HS-5 (cell line): ENCODE measurements at regions not wholly inside any gene's neighbourhood (a gene's known extent, or its start where the extent isn't known, plus 50 kb on each side); places are given as distances from the start of the nearest gene placed in this dataset.
"Not testable (repeated sequence)": the region's sequence is repeated elsewhere in the genome, so short reads cannot be mapped to it uniquely, and the experiment has no call there.

ENCODE experiments used
- DNase-seq: peaks from one replicate; pipeline ENCODE4 v3.0.0-alpha.2; 2012; ENCODE audit warnings: low read depth

DNA sequence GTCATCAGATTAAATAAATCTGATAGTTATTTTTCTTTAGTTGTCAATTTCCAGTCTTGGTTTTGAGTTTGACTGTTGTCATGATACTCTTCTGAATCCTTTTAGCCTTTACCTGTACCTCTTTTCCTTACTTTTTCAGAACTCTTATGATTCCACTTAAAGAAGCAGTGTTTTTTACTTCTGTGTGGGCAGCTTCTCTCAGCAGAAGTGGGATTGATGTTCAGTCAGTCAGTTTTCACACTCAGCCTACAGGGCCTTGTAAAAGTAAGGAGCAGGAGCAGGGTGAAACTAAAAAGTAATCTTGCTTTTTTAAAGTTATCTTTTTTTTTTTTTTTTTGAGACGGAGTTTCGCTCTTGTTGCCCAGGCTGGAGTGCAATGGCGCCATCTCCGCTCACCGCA lies 75.1 kb downstream of the HAUS1 start:
- no peak for DNase-seq

DNA sequence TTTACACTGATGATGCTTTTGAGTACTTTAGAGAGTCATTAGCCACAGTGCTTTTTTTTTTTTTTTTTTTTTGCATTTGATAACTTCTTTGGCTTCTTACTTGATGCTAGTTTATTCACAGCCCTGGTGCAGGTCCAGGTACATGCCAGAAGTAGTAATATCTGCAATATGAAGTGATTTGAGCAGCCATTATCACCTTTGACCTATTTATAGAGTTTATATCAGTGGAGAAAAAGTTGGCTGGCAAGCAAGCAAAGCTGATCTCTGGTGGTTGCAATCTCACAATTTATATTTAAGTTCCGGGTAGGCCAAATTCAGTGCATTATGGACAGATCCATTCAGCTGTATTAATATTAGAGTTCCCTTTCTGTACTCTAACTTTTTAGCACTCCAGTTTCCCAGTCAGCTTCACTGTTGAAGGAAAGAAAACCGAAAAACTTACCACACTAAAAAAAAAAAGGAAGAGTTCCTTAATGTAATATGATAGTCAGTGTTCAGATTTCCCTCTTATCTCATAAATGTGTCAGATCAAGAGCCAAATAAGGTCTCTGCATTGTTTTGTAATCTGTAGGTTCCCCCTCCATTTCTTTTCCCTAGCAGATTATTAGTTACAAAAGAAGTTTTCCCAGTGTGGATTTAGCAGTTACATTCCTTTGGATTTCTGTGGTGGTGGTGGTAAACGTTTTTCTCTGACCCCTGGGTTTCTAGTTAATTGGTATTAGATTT lies 78.6 kb downstream of the HAUS1 start:
- no peak for DNase-seq

DNA sequence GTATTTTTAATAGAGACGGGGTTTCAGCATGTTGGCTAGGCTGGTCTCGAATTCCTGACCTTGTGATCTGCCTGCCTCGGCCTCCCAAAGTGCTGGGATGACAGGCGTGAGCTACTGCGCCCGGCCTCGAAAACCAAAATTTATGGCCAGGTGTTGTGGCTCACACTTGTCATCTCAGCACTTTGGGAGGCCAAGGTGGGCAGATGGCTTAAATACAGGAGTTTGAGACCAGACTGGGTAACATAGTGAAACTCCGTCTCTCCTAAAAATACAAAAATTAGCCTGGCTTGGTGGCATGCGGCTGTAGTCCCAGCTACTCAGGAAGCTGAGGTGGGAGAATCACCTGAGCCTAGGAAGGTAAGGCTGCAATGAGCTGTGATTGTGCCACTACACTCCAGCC lies 80.1 kb downstream of the HAUS1 start:
- DNase-seq = not testable (repeated sequence)

DNA sequence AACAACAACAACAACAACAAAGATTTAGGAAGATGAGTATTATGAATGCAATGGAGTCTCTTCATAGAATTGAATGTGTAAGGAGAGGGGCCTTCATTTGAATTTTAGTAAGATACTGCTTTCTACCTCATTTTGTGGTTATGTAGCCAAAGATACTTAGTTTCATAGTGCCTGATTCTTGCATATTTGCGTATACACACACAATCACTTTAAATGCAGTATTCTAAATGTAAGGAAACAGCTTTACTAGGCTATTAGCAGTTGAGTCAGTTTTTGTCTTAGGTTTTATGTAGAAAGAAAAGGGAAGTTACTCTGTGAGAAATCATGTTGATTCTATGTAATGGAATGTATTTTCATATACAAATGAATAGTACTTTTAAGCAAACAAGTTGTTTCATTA lies 80.5 kb downstream of the HAUS1 start:
- DNase-seq = no peak

DNA sequence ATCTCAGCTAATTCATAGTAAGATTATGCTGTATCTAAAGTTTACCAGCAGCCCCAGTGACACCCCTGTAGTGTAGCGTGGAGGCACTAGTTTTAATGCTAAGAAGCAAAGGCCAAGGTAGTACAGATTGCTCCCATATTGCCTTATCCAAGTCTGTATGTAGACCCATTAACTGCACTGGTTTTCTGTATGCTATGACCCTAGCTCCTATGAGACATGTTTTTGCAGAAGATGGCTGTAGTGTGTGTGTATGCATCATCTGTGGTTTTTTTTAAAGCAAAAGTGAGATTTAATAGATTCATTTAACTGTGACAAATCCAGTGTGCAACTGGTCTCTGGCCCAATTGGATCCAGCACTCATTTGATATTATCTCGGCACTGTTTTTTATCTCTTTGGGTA lies 86.5 kb downstream of the HAUS1 start:
- no peak for DNase-seq

DNA sequence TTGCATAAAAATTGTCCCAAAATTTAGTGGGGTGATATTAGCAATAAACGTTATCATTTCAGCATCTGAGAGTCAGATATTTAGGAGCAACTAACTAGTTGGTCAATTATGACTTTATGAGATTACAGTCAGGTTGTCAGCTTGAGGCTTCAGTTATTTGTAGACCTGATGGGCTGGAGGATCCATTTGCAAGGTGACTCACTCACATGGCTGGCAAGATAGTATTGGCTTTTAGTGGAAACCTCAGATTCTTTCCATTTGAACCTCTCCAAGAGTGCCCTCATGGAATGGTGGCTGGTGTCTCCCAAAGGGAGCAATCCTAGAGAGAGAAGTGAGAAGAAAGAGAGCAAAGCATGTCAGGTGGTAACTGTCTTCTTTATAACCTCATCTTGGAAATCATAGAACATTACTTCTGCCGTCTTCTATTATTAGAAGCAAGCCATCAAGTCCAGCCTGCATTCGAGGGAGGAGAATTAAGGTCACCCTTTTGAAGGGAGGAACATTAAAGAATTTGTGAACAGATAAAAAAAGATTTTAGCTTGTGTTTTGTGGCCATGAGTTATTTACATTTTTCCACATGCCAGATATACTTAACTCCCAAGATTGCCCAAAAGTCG lies 92.5 kb downstream of the HAUS1 start:
- DNase-seq = no peak

DNA sequence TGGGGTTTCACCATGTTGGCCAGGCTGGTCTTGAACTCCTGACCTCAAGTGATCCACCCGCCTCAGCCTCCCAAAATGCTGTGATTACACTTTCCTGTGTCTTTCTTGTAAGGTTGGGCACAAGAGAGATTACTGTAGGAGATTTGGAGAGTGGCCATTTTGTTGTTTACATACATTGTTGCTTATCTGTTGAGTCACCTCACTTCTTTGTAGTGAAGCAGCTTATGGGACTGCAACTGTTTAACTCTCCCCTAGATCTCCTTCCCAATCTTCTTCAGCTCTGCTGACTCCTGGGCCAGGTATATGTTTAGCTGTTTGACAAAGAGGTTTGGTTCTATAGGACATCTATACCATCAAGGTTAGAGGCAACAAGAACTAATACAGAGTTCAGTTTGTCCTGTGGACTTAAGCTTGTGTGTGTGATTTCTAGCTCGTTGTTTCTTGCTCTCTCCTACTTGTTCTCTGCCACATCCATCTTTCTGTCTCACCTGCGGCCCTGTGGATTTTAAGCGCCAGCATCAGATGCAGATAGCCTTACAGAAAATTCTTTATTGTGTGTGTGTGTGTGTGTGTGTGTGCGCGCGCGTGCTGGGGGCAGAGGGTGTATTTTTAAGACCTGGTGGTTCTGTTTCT lies 95.4 kb downstream of the HAUS1 start:
- no peak for DNase-seq

DNA sequence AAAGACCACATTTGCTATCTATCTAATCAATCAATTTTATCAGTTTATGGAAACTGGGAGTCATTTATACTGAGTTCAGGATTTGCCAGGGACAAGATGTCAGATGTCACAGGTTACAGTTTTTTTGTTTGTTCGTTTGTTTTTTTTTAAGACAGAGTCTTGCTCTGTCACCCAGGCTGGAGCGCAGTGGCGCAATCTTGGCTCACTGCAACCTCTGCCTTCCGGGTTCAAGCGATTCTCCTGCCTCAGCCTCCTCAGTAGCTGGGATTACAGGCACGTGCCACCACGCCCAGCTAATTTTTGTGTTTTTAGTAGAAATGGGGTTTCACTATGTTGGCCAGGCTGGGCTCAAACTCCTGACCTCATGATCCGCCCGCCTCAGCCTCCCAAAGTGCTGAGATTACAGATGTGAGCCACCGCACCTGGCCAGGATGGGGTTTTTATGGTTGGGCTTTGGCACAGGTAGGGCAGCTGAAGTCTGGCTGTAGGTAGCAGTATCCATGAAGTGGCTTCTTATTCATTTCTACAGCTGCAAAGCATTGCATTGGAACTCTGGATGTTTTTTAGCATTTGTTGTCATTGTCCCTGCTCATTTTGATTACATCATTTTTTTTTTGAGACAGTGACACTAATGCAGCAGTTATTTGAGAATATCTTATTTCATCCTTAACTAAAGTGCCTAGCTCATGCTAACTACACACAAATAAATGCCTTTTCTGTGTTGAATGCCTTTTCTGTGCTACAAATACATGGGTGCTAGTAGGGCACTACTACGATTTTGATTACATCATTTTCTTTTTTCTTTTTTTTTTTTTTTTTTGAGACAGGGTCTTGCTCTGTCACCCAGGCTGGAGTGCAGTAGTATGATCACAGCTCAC lies 96.2 kb downstream of the HAUS1 start:
- not testable (repeated sequence) for DNase-seq

DNA sequence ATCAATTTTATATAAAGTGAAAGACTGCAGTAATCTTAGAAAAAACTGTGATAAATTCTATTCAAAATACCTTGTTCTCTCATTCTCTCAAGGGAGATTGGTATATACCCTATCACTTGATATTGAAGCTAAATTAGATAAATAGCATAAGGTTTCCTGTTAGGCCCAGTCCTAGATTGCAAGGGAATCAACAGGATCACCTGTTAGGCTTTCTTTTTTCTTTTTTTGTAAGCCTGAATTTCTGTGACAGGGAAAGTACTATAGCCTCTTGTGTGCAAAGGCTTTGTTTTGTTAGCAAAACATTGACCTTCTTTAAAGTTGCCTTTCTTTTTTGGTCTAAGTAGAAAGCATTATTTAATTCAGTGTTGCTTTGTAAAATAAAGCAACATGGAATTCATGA lies 100.0 kb downstream of the HAUS1 start:
- no peak for DNase-seq

DNA sequence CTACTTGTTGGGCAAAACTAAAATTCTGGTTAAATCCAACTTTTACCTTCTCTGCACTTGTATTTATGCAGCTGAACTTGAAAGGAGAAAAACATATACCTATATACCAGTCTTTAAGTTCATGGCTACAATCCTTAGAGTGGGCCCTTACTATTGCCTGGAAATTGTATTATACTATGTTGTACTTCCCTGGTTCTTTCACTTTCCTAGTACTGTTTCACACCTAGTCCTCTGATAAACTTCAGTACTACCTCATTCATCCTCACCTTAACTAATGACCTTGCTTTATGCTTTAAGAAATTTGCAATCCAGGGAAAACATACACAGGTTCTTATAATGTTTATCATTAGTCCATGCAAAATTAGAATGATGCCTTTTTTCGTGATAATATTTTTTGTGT lies 103.8 kb downstream of the HAUS1 start:
- no peak for DNase-seq

DNA sequence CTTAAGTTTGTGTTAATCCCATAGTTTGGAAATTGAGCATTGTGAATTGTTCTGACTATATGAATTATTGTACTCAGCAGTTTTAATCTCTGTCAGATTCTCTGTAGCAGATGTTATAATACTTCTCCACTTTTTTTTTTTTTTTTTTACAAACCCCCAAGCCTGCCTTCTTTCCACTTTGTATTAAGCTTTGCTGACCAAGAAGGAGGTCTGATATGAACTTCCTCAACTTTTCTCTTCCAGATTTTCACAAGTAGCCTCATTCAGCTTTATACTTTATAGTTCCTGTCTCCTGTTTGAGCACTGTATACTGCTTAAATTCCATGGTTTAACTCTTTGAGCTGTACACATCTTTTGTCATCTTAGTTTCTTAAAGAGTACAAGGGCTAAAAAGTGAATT lies 105.0 kb downstream of the HAUS1 start:
- no peak for DNase-seq

DNA sequence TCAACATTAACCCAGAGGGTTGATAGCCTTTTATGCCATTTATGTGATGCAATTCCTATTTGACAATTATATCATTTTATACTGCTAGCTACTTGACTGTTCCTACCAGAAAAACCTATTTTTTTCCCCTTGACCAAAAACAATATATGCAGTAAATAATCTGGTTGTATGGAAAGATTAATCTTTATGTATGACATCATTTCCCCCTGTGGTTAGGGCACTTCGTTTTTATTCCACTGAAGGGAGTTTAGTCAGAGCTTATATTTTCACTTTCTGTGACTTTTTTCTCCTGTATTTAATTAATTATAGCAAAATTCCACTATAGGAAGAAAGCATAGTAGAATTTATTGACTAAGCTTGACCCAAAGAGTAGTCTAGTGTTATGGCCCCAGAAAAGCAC lies 107.6 kb downstream of the HAUS1 start:
- DNase-seq = no peak

DNA sequence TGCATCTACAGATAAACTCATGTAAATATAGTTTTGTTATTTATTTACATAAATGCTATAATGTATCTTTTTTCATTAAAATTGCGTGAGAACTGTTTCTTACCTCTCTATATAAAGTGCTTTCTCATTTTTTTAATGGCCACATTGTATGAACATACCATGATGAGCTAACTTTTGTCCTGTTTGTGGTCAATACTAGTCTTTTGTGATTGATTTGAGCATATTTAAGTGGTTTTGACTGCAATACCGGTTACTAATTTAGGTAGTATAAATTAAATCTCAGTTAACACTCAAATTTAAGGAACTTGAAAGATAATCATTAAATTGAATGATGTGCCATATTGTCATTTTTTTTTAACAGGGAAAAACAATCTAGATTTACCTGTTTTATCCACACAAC lies 108.2 kb downstream of the HAUS1 start:
- no peak for DNase-seq

DNA sequence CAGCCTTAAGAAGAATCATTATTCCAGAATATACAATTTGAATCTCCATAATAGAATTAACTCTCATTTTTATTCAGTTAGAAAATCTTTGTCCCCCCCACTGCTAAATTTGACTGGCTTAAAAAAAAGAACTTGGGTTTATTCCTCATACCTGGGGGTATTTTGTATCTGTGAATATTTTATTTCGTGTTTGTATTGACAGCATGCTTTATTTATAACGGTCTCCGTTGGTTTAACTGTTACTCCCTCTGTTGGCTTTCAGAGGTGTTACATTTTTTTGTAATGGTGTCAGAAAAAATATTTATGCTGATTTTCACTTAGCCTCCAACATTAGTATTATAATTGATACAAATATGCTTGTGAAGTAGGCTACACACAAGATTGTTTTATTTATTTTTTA lies 109.1 kb downstream of the HAUS1 start:
- DNase-seq = no peak

DNA sequence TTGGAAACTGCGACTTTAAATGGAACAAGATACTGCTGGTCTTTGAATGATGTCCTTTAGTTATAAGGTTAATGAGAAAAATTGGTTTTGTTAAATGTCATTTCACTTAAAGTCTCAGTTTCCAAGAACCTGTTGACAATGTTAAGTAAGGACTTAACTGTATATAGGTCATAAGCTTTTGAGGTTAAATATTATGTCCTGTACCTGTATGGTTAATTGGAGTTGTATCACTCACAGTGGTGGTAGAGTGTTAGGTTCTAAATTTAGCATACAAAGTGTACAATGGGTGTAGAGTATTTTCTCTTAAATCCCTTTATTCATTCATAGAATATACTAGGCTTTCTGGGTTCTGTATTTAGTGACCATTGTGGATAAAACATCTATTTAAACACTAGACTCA lies 110.2 kb downstream of the HAUS1 start:
- DNase-seq = no peak

DNA sequence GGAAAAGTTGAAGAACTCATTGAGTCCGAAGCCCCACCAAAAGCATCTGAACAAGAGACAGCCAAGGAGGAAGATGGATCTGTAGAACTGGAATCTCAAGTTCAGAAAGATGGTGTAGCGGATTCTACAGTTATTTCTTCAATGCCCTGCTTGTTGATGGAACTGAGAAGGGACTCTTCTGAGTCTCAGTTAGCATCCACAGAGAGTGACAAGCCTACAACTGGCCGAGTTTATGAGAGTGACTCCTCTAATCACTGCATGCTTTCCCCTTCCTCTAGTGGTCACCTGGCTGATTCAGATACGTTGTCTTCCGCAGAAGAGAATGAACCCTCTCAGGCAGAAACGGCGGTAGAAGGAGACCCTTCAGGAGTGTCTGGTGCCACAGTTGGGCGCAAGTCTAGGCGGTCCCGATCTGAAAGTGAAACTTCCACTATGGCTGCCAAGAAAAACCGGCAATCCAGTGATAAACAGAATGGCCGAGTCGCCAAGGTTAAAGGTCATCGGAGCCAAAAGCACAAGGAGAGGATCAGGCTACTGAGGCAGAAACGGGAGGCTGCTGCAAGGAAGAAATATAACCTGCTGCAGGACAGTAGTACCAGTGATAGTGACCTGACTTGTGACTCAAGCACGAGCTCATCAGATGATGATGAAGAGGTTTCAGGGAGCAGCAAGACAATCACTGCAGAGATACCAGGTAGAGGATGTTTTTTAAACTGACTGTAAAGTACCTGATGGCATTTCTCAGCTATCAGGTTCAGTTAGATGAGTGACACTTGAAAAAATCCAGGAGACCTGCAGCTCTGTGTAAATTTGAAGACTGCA lies 111.9 kb downstream of the HAUS1 start:
- DNase-seq = no peak

DNA sequence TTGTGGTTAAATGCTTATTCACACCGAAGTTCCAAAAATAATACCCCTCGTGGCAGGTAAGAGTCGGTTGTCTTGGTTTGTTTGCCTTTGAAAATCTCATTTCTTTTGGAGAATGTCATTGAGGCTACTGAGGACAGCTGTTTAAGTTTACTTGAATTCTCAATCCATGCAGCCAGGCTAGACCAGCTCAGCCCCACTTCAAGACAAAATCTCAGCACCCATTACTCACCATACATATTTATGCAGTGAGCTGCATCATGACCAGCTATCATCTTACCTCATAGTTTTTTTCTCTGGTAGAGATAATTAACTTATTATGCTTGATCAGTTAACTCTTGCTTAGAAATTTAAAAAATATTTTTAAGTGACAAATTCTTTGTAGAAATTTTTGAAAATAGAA lies 115.9 kb downstream of the HAUS1 start:
- DNase-seq = no peak

DNA sequence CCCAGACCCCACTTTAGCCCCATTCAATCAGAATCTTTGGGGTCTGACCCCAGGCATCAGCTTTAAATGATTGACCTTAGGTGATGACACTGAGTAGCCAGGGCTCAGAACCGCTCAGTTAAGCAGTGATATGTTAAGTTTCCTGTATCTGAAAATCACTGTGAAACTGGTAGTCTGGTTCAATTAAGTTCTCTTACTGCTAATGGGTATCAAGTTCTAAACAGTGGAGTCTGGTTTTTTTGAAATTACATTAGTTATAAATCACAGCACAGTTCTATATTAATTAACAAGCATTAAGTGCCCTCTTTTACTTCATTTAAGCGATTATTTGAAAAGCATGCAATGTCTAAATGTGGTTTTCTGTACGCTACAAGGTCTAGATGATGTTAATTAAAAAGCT lies 117.9 kb downstream of the HAUS1 start:
- DNase-seq = no peak

DNA sequence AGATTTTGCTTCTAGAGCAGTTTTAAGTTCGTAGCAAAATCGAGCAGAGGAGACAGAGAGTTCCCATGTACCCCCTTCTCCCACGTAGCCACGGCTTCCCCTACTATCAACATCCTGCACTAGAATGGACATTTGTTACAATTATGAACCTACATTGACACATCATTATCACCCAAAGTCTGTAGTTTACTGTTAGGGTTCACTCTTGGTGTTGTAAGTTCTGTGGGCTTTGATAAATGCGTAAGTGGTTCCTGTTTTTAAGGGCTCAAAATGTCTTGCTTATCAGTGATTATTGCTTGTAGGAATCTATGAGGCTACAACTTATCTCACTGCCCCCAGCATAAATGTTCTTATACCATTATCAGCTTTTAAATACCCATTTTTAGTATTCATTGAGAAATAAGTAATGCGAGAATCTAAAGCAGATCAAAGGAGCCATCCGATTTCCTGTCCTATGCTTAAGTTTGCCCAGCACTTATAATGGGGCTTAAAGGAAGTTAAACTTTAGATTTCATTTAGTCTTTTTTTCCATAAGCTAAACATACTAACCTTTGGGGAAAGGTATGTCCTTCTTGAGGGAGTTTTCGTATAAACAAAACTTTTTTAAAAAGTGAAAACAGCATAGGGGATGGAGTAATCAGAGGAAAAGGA lies 118.7 kb downstream of the HAUS1 start:
- no peak for DNase-seq

DNA sequence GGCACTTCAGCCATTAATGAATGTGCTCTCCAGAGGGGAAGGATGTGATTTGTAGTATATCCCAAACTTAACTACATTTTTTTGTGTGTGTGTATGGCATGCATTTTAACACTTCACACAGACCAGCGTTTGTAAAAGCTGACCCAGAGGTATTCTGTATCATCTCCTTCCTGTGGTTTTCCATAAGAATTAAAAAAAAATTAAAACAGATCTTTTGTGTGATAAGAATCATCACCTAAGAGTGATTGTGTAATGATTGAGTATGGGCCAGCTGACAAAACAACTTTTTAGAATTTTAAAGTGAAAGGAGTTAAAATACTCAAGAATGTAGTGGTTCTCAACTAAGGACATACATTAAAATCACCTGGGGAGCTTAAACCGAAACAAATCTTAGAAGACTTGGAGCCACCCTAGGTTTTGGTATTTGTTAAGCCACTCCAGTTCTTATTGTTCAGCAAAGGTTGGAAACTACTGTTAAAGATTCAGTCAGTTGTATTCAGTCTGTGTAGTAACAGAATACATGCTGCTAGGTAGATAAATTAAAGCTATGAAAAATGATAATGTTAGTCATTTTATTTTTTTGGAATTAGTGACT lies 120.1 kb downstream of the HAUS1 start:
- no peak for DNase-seq

DNA sequence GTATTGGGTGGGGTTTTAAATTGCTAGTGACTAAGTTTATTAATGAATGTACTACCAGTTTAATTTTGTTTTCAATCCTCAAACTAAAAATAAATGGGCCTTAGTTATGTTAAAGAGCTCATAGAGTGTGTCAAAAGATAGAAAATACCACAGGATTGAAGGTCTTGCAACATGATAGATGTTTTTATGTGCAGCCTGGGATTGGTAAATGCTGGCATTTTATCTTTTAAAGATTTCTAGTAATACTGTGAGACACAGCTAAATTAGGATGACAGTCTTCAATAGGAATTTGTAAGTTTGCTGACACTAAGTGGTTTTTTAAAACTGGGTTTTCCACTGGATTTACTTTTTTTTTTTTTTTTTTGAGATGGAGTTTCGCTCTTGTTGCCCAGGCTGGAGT lies 122.3 kb downstream of the HAUS1 start:
- DNase-seq = no peak
